T-helper 17 cell (primary cell): ENCODE measurements at regions not wholly inside any gene's neighbourhood (a gene's known extent, or its start where the extent isn't known, plus 50 kb on each side); places are given as distances from the start of the nearest gene placed in this dataset.
A peak's percentile ranks its signal among the peaks of the same experiment; 100 is the strongest.

ENCODE experiments used
- ATAC-seq: fragments of 150-1000 bp; cut with Tn5 transposase; 2 replicates; pipeline ENCODE4 v1.10.0; 2021; ENCODE audit warnings: mild to moderate bottlenecking, moderate library complexity
- DNase-seq, 3 donors: peaks; one replicate each; pipeline versions ENCODE4 v3.0.0 to v3.0.0-alpha.2; 2020 to 2021
- H3K9me3 ChIP-seq: one replicate; pipeline ENCODE4 v1.7.0; 2013; ENCODE audit warnings: low read length, mild to moderate bottlenecking; ENCODE audit not compliant: control insufficient read depth, poor library complexity, severe bottlenecking
- H3K27ac Mint-ChIP-seq: one replicate; pipeline ENCODE4 v1.8.0; 2022; ENCODE audit warnings: mild to moderate bottlenecking, moderate library complexity, mixed read lengths
- H3K27me3 Mint-ChIP-seq: one replicate; pipeline ENCODE4 v1.8.0; 2022; ENCODE audit warnings: mixed read lengths
- H3K36me3 Mint-ChIP-seq: one replicate; pipeline ENCODE4 v1.8.0; 2022; ENCODE audit warnings: low read depth, mixed read lengths
- H3K4me1 Mint-ChIP-seq: one replicate; pipeline ENCODE4 v1.8.0; 2022; ENCODE audit warnings: mild to moderate bottlenecking, mixed read lengths
- H3K4me3 Mint-ChIP-seq: one replicate; pipeline ENCODE4 v1.8.0; 2022; ENCODE audit warnings: mild to moderate bottlenecking, moderate library complexity, mixed read lengths

GRCh38 chr11:10627291-10627690, 58.8 kb upstream of the LYVE1 start:
- Mint-ChIP-seq H3K27me3 (peaks cover 18% of the 10 kb centered on the region), H3K4me3 (no peak overlapping the region), H3K36me3 (peaks cover 7% of the 10 kb centered on the region), H3K4me1 (peaks cover 17% of the 10 kb centered on the region), H3K27ac (no peak overlapping the region)
- ATAC-seq (no peak), DNase-seq (no peak)
- H3K9me3 ChIP-seq, result no peaks in the 10 kb centered on the region

- peaks cover 4% of the 10 kb centered on the region for H3K36me3 Mint-ChIP-seq
- ATAC-seq, result no peak
These were observed 57.5 kb upstream of the LYVE1 start for GRCh38 chr11:10625982-10626311.

GRCh38 chr11:10625281-10625981, 57.0 kb upstream of the LYVE1 start:
- Mint-ChIP-seq H3K4me1 (peaks cover 17% of the 10 kb centered on the region), H3K27me3 (peaks cover 7% of the 10 kb centered on the region), H3K4me3 (no peak overlapping the region), H3K36me3 (peaks cover 3% of the 10 kb centered on the region), H3K27ac (no peak overlapping the region)
- no peaks in the 10 kb centered on the region for H3K9me3 ChIP-seq
- DNase-seq, result no peak
- no peak for ATAC-seq

More at GRCh38 chr11:10625982-10626311, 57.5 kb upstream of the LYVE1 start:
- Mint-ChIP-seq H3K4me1 (peaks cover 19% of the 10 kb centered on the region), H3K4me3 (no peak overlapping the region), H3K27me3 (peaks cover 11% of the 10 kb centered on the region), H3K27ac (no peak overlapping the region)
- DNase-seq, result no peak
- H3K9me3 ChIP-seq, result no peaks in the 10 kb centered on the region

GRCh38 chr11:10623797-10624761, 55.6 kb upstream of the LYVE1 start:
- no peaks in the 10 kb centered on the region for H3K27me3 Mint-ChIP-seq
- no peak for DNase-seq
- H3K9me3 ChIP-seq, result no peaks in the 10 kb centered on the region
- no peak for ATAC-seq
- H3K36me3 Mint-ChIP-seq, result no peaks in the 10 kb centered on the region
- peak overlapping the region; percentile 89 for H3K27ac Mint-ChIP-seq
- no peak overlapping the region for H3K4me3 Mint-ChIP-seq
- H3K4me1 Mint-ChIP-seq, result peaks cover 13% of the 10 kb centered on the region

GRCh38 chr11:10622957-10623791, 54.7 kb upstream of the LYVE1 start:
- Mint-ChIP-seq H3K4me3 (peak overlapping the region; percentile 77), H3K36me3 (no peaks in the 10 kb centered on the region), H3K27me3 (no peaks in the 10 kb centered on the region), H3K27ac (peak overlapping the region; percentile 89), H3K4me1 (peaks cover 13% of the 10 kb centered on the region)
- DNase-seq (no peak), ATAC-seq (peak; percentile 72)
- H3K9me3 ChIP-seq, result no peaks in the 10 kb centered on the region

GRCh38 chr11:10622108-10622507, 53.6 kb upstream of the LYVE1 start:
- ATAC-seq (no peak), DNase-seq (no peak)
- no peaks in the 10 kb centered on the region for H3K36me3 Mint-ChIP-seq
- H3K4me1 Mint-ChIP-seq, result peaks cover 13% of the 10 kb centered on the region
- no peaks in the 10 kb centered on the region for H3K27me3 Mint-ChIP-seq
- H3K27ac Mint-ChIP-seq, result no peak overlapping the region
- H3K9me3 ChIP-seq, result no peaks in the 10 kb centered on the region
- peak overlapping the region; percentile 63 for H3K4me3 Mint-ChIP-seq

- H3K27ac Mint-ChIP-seq, result no peak overlapping the region
- no peaks in the 10 kb centered on the region for H3K9me3 ChIP-seq
- H3K4me1 Mint-ChIP-seq, result peaks cover 13% of the 10 kb centered on the region
- no peak overlapping the region for H3K4me3 Mint-ChIP-seq
- DNase-seq (no peak), ATAC-seq (no peak)
- no peaks in the 10 kb centered on the region for H3K36me3 Mint-ChIP-seq
- no peaks in the 10 kb centered on the region for H3K27me3 Mint-ChIP-seq
These were observed 50.7 kb upstream of the LYVE1 start for GRCh38 chr11:10619131-10619680.

GRCh38 chr11:10618490-10618889, 50.0 kb upstream of the LYVE1 start:
- Mint-ChIP-seq H3K27me3 (no peaks in the 10 kb centered on the region), H3K36me3 (no peaks in the 10 kb centered on the region), H3K4me1 (peaks cover 9% of the 10 kb centered on the region), H3K4me3 (no peak overlapping the region), H3K27ac (no peak overlapping the region)
- no peaks in the 10 kb centered on the region for H3K9me3 ChIP-seq
- ATAC-seq, result no peak
- DNase-seq, result no peak
